Nephron (organoid): ENCODE measurements at regions not wholly inside any gene's neighbourhood (a gene's known extent, or its start where the extent isn't known, plus 50 kb on each side); places are given as distances from the start of the nearest gene placed in this dataset.
A peak's percentile ranks its signal among the peaks of the same experiment; 100 is the strongest.

Experiments
- H3K27ac Mint-ChIP-seq, 3 experiments: 2 replicates each; pipeline ENCODE4 v1.8.0; 2020; ENCODE audit warnings: mixed read lengths in 3 of 3, mild to moderate bottlenecking in 2 of 3, moderate library complexity in 1 of 3
- H3K27me3 Mint-ChIP-seq: 2 replicates; pipeline ENCODE4 v1.8.0; 2021; ENCODE audit warnings: low read depth, mild to moderate bottlenecking, moderate library complexity, mixed read lengths
- H3K36me3 Mint-ChIP-seq: 2 replicates; pipeline ENCODE4 v1.8.0; 2020; ENCODE audit warnings: low read depth, mixed read lengths
- H3K4me1 Mint-ChIP-seq: 2 replicates; pipeline ENCODE4 v1.8.0; 2020; ENCODE audit warnings: mixed read lengths
- H3K4me3 Mint-ChIP-seq, 3 experiments: 2 replicates each; pipeline ENCODE4 v1.8.0; 2020; ENCODE audit warnings: mild to moderate bottlenecking in 3 of 3, mixed read lengths in 3 of 3, moderate library complexity in 2 of 3
- H3K9me3 Mint-ChIP-seq: 2 replicates; pipeline ENCODE4 v1.8.0; 2020; ENCODE audit warnings: mixed read lengths
- TF ChIP-seq, protein P1 (sequence below), 3 experiments: fragments of 200-600 bp; sonication (generic); IDR thresholded peaks; one replicate each; pipeline ENCODE4 v1.5.0; 2021; ENCODE audit warnings: antibody characterized with exemption in 3 of 3; ENCODE audit not compliant: unreplicated experiment in 3 of 3

DNA sequence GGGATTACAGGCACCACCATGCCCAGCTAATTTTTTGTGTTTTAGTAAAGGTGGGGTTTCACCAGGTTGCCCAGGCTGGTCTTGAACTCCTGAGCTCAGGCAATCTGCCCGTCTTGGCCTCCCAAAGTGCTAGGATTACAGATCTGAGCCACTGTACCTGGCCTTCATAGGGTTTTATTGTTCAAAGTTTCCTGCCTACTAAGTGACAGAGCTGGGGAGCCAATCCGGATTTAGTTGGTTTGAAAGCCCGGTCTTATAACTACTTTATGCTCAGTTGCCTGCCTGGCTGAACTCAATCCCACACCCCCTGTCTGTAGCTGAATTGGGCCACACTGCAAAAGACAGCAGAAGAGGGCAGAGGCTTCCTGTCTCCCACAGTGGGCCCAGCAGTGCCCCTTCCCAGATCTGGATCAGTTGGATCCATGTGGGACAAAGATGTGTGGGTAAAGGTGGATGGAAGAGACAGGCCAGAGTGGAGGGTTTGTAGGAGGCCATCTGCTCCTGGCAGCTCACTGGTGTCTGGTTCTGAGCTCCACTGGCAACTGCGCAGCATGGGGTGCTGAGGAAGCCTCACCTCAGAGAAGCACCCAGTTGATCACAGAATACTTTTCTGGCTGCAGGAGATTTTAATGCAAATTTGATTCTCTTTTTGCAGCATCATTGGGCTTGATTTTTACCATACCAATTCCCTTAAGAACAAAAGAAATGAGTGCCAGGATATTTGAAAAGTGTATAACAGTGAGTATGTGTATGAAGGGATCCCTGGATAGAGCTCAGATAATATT is 144.9 kb downstream of the DDX1 start:
- TF ChIP-seq, protein P1, sequence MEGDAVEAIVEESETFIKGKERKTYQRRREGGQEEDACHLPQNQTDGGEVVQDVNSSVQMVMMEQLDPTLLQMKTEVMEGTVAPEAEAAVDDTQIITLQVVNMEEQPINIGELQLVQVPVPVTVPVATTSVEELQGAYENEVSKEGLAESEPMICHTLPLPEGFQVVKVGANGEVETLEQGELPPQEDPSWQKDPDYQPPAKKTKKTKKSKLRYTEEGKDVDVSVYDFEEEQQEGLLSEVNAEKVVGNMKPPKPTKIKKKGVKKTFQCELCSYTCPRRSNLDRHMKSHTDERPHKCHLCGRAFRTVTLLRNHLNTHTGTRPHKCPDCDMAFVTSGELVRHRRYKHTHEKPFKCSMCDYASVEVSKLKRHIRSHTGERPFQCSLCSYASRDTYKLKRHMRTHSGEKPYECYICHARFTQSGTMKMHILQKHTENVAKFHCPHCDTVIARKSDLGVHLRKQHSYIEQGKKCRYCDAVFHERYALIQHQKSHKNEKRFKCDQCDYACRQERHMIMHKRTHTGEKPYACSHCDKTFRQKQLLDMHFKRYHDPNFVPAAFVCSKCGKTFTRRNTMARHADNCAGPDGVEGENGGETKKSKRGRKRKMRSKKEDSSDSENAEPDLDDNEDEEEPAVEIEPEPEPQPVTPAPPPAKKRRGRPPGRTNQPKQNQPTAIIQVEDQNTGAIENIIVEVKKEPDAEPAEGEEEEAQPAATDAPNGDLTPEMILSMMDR (IDR thresholded peaks at IDR 0.05; ENCODE audit: unreplicated experiment in 3 of 3), result no peak
- H3K4me3 Mint-ChIP-seq, result no peak overlapping the region
- H3K27ac Mint-ChIP-seq, result no peak overlapping the region
- no peaks in the 10 kb centered on the region for H3K36me3 Mint-ChIP-seq
- H3K4me1 Mint-ChIP-seq, result peaks cover 45% of the 10 kb centered on the region
- H3K27me3 Mint-ChIP-seq, result peaks cover 10% of the 10 kb centered on the region
- peaks cover 3% of the 10 kb centered on the region for H3K9me3 Mint-ChIP-seq

DNA sequence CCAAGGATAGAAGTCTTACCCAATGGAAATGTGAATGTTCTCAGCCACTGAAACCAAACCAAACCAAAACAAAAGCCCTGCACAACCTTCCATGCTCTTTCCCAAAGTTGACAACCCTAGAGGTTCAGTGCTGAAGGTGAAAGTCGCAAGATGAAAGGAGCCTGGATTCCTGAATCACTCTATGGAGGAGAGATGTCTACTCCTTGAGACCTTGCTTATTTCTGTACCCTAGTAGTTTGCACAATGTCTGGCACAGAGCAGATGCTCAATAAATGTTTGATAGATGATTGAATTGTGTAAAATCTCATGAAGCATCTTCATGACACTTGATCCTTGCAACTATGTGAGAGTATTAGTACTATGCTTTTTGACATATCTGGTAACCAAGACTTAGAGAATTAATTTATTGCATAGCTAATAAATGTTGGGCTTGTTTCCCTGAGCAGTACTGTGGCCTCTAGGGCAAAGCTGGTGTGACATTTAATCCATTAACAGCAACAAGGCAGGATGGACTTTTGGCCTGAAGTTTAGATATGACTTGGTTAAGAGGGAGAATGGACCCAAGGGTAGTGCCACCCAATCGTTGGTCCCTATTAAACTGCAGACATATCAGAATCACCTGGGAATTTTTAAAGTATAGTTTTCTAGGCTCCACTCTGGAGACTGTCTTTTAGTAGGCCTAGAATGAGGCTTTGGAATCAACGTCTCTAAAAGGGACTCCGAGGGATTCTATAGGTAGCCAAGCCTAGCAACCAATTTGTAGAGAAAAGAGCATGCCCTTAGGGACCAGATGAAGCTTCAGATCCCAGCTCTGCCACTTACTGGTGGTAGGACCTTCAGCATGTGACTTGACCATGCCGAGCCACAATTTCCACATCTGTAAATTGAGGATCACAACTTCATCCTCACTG is 145.9 kb downstream of the DDX1 start:
- no peak overlapping the region for H3K4me3 Mint-ChIP-seq
- H3K27ac Mint-ChIP-seq, result no peak overlapping the region
- peaks cover 8% of the 10 kb centered on the region for H3K9me3 Mint-ChIP-seq
- peaks cover 36% of the 10 kb centered on the region for H3K4me1 Mint-ChIP-seq
- H3K36me3 Mint-ChIP-seq, result no peaks in the 10 kb centered on the region
- peaks cover 10% of the 10 kb centered on the region for H3K27me3 Mint-ChIP-seq
- TF ChIP-seq, protein P1 (IDR thresholded peaks at IDR 0.05; ENCODE audit: unreplicated experiment in 3 of 3), result no peak

- H3K4me1 Mint-ChIP-seq, result peaks cover 29% of the 10 kb centered on the region
- peaks cover 2% of the 10 kb centered on the region for H3K36me3 Mint-ChIP-seq
- H3K9me3 Mint-ChIP-seq, result peaks cover 11% of the 10 kb centered on the region
- H3K27ac Mint-ChIP-seq, result no peak overlapping the region
- H3K4me3 Mint-ChIP-seq, result no peak overlapping the region
- H3K27me3 Mint-ChIP-seq, result peaks cover 10% of the 10 kb centered on the region
- TF ChIP-seq, protein P1 (IDR thresholded peaks at IDR 0.05; ENCODE audit: unreplicated experiment in 3 of 3), result no peak
Measured at GRCh38 chr2:15738225-15738546, 146.5 kb downstream of the DDX1 start.

DNA sequence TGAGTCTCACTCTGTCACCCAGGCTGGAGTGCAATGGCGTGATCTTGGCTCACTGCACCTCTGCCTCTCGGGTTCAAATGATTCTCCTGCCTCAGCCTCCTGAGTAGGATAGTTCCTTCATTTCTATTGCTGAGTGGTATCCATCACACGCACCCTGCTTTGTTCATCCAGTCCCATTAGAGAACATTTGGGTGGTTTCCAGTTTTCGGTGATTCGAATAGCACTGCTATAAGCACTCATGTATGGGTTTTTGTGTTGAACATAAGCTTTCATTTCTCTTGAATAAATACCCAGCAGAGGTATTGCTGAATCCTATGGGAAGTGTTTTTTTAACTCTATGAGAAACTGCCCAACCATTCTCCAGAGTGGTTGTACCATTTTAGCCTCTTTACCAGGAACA is 147.3 kb downstream of the DDX1 start:
- Mint-ChIP-seq H3K27ac (no peak overlapping the region), H3K9me3 (peaks cover 12% of the 10 kb centered on the region), H3K27me3 (peaks cover 10% of the 10 kb centered on the region), H3K4me1 (peaks cover 22% of the 10 kb centered on the region), H3K36me3 (peaks cover 4% of the 10 kb centered on the region), H3K4me3 (no peak overlapping the region)
- TF ChIP-seq, protein P1 (IDR thresholded peaks at IDR 0.05; ENCODE audit: unreplicated experiment in 3 of 3), result no peak

DNA sequence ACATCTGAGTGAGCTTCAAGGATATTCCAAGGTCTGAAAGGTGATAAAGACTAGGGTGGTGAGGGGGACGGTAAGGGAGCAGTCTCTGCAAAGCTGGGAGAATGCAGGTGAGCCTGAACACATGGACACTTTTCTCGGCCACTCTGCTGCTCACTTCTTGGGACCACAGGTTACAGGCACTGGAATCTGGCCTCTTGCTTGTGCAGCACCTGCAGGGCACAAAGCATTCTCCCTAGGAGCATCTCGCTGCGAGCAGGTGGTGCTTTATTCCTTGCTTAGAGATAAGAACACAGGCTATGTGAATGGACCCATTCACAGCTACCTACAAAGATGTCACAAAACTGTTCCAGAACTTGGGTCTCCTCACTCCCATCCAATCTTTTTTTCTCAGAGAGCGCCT is 153.2 kb downstream of the DDX1 start:
- no peaks in the 10 kb centered on the region for H3K27me3 Mint-ChIP-seq
- H3K9me3 Mint-ChIP-seq, result peaks cover 12% of the 10 kb centered on the region
- no peak overlapping the region for H3K4me3 Mint-ChIP-seq
- peaks cover 39% of the 10 kb centered on the region for H3K4me1 Mint-ChIP-seq
- H3K36me3 Mint-ChIP-seq, result peaks cover 4% of the 10 kb centered on the region
- TF ChIP-seq, protein P1 (IDR thresholded peaks at IDR 0.05; ENCODE audit: unreplicated experiment in 3 of 3), result no peak
- H3K27ac Mint-ChIP-seq, result peak overlapping the region; percentile 62 to 80 (median 77)
